Neuronal stem cell (in vitro differentiated cells): ENCODE measurements at regions not wholly inside any gene's neighbourhood (a gene's known extent, or its start where the extent isn't known, plus 50 kb on each side); places are given as distances from the start of the nearest gene placed in this dataset.

Experiments
- DNase-seq: peaks from one replicate; pipeline ENCODE4 v3.0.0-alpha.2; 2013; ENCODE audit warnings: low spot score
- H2AFZ ChIP-seq: one replicate; pipeline ENCODE4 v1.6.1; 2013; ENCODE audit warnings: mild to moderate bottlenecking, low read length, inconsistent platforms
- H2AK5ac ChIP-seq: 2 replicates; pipeline ENCODE4 v1.6.1; 2013; ENCODE audit warnings: low read depth, mild to moderate bottlenecking, inconsistent platforms, low read length, moderate library complexity, mixed read lengths
- H2BK120ac ChIP-seq: 2 replicates; pipeline ENCODE4 v1.6.1; 2013; ENCODE audit warnings: low read depth, mild to moderate bottlenecking, inconsistent platforms, low read length, moderate library complexity, mixed read lengths
- H2BK12ac ChIP-seq: one replicate; pipeline ENCODE4 v1.6.1; 2013; ENCODE audit warnings: low read length, inconsistent platforms
- H2BK15ac ChIP-seq: 2 replicates; pipeline ENCODE4 v1.6.1; 2013; ENCODE audit warnings: mild to moderate bottlenecking, low read length, inconsistent platforms, mixed read lengths
- H2BK5ac ChIP-seq: one replicate; pipeline ENCODE4 v1.6.1; 2013; ENCODE audit warnings: inconsistent platforms, mild to moderate bottlenecking, low read length, moderate library complexity
- H3K14ac ChIP-seq: one replicate; pipeline ENCODE4 v1.6.1; 2013; ENCODE audit warnings: low read length, inconsistent platforms
- H3K18ac ChIP-seq: 2 replicates; pipeline ENCODE4 v1.6.1; 2013; ENCODE audit warnings: low read length, inconsistent platforms
- H3K23ac ChIP-seq: 2 replicates; pipeline ENCODE4 v1.6.1; 2013; ENCODE audit warnings: low read depth, mild to moderate bottlenecking, mixed read lengths, low read length, inconsistent platforms; ENCODE audit not compliant: poor library complexity
- H3K27ac ChIP-seq: replicated peaks from 3 replicates; pipeline ENCODE4 v1.5.1; 2013; ENCODE audit warnings: low read length, inconsistent platforms
- H3K27me3 ChIP-seq, 3 experiments: 2 replicates each; pipeline ENCODE4 v1.6.1; 2013; ENCODE audit warnings: low read length in 3 of 3, mild to moderate bottlenecking in 2 of 3, inconsistent platforms in 1 of 3, low read depth in 1 of 3, mixed read lengths in 1 of 3, moderate library complexity in 1 of 3; ENCODE audit not compliant: control insufficient read depth in 3 of 3, insufficient read depth in 3 of 3
- H3K36me3 ChIP-seq, 2 donors: replicated peaks in 1 of 2; 2 replicates each; pipeline ENCODE4 v1.6.1; 2013; ENCODE audit warnings: low read length in 2 of 2; ENCODE audit not compliant: control insufficient read depth in 2 of 2, insufficient read depth in 2 of 2
- H3K4ac ChIP-seq: 2 replicates; pipeline ENCODE4 v1.6.1; 2013; ENCODE audit warnings: inconsistent platforms, mild to moderate bottlenecking, low read length, moderate library complexity
- H3K4me1 ChIP-seq, 2 donors: 1 replicate in 1 of 2; 2 replicates in 1 of 2; pipeline ENCODE4 v1.6.1; 2013; ENCODE audit warnings: low read length in 2 of 2, low read depth in 1 of 2; ENCODE audit not compliant: control insufficient read depth in 2 of 2, insufficient read depth in 1 of 2
- H3K4me2 ChIP-seq: one replicate; pipeline ENCODE4 v1.6.1; 2013; ENCODE audit warnings: mild to moderate bottlenecking, low read length, inconsistent platforms; ENCODE audit not compliant: insufficient read depth, poor library complexity, severe bottlenecking
- H3K4me3 ChIP-seq, 2 donors: 2 replicates each; pipeline ENCODE4 v1.5.1; 2013; ENCODE audit warnings: low read length in 2 of 2, mild to moderate bottlenecking in 2 of 2, inconsistent platforms in 1 of 2, moderate library complexity in 1 of 2
- H3K79me1 ChIP-seq: one replicate; pipeline ENCODE4 v1.6.1; 2013; ENCODE audit warnings: low read depth, mild to moderate bottlenecking, inconsistent platforms, low read length, moderate library complexity
- H3K9ac ChIP-seq: one replicate; pipeline ENCODE4 v1.6.1; 2013; ENCODE audit warnings: mild to moderate bottlenecking, low read depth, low read length, inconsistent platforms; ENCODE audit not compliant: poor library complexity
- H3K9me3 ChIP-seq, 2 donors: replicated peaks in 1 of 2; 2 replicates each; pipeline versions ENCODE3 to v1.6.1; 2013; ENCODE audit warnings: low read length in 2 of 2, mild to moderate bottlenecking in 2 of 2, inconsistent platforms in 1 of 2, low read depth in 1 of 2, mixed read lengths in 1 of 2, moderate library complexity in 1 of 2; ENCODE audit not compliant: control insufficient read depth in 2 of 2, insufficient read depth in 1 of 2
- H4K8ac ChIP-seq: one replicate; pipeline ENCODE4 v1.6.1; 2013; ENCODE audit warnings: low read depth, mild to moderate bottlenecking, inconsistent platforms, low read length, moderate library complexity
- H4K91ac ChIP-seq: one replicate; pipeline ENCODE4 v1.6.1; 2013; ENCODE audit warnings: low read length, low read depth, mild to moderate bottlenecking, inconsistent platforms; ENCODE audit not compliant: poor library complexity
- WGBS, 2 donors: extraction: QIAGEN DNeasy Blood & Tissue Kit; methylation state at CpG; one replicate each; pipeline ENCODE4 v1.1.7; 2013; ENCODE audit warnings: missing lambda C conversion rate in 2 of 2, mixed read lengths in 1 of 2; ENCODE audit not compliant: insufficient read length in 2 of 2, insufficient replicate concordance in 1 of 2; ENCODE audit errors: extremely low coverage in 2 of 2; 5-methylcytosine and 5-hydroxymethylcytosine counted together

DNA sequence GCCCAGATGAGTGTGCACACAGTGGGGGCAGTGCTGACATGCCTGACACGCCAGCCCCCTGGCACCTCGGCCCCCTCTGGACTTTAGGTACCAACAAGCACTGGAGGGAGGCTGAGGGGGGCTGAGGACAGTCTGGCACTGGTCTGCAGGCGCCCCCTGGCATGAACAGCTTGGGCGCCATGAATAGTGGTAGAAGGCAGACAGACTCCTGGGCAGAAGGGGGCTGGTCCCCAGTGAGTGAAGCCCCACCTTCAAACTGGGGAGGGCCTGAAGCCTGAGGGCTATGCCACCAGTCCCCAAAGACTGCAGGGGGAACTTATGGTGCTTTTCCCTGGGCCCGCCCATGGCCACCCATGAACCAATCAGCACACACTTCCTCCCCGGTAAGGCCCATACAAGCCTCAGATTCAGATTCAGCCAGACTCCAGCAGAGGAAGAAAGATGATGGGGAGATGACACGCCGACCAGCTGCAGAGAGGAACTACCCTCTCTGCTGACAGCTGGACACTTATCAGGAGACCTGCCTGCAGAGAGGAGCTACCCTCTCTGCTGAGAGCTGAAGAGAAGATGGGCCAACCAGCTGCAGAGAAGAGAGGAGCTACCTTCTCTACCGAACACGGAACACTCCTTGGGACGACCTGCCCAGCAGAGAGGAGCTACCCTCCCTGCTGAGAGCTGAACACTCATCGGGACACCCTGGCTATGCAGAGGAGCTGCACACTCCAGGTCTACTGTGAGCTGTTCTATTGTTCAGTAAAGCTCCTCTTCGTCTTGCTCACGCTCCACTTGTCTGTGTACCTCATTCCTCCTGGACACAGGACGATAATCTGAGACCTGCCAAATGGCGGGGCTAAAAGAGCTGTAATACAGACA lies 324.5 kb downstream of the PCNX1 start:
- Histone ChIP-seq H3K14ac (no peak overlapping the region), H4K8ac (no peak overlapping the region), H2BK5ac (no peak overlapping the region), H2AK5ac (peak overlapping the region; percentile 91), H3K9ac (no peak overlapping the region), H3K23ac (no peak overlapping the region), H3K18ac (peak overlapping the region; percentile 61), H4K91ac (peak overlapping the region; percentile 82), H2BK120ac (peak overlapping the region; percentile 11), H3K4ac (no peak overlapping the region), H3K9me3 (no peaks in the 10 kb centered on the region), H2BK12ac (peak overlapping the region; percentile 96), H3K27ac (no peak overlapping the region), H3K4me1 (peaks cover 0 to 6% of the 10 kb centered on the region in 2 donors), H3K27me3 (no peaks in the 10 kb centered on the region), H3K79me1 (no peaks in the 10 kb centered on the region), H2AFZ (peak overlapping the region; percentile 2), H3K4me2 (no peak overlapping the region), H3K36me3 (no peaks in the 10 kb centered on the region), H2BK15ac (peak overlapping the region; percentile 82), H3K4me3 (no peak overlapping the region)
- WGBS, 2 donors: no CpG with 5 or more reads among the region's 16 CpGs
- DNase-seq: no peak

DNA sequence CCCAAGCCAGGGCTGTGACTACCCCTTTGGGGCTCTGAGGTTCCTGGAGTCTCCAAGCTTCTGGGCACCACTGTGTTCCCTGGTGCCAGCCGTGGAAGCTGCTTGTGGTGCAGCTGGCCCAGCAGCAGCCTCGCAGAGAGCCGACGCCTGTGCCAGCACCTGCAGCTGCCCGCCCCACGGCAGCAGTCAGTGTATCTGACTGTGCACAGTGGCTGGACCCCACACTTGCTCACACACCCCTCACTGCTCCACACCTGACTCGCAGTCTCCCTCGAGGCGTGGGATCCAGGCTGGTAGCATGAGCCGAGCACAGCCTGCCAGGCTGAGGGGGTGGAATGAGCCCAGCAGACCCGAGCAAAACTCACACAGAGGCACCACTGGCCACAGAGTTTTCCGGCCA lies 325.2 kb downstream of the PCNX1 start:
- Histone ChIP-seq H3K4ac (peak overlapping the region; percentile 60), H3K9me3 (no peaks in the 10 kb centered on the region), H2AFZ (peak overlapping the region; percentile 2), H3K79me1 (no peaks in the 10 kb centered on the region), H2BK5ac (no peak overlapping the region), H3K23ac (peak overlapping the region; percentile 65), H4K8ac (no peak overlapping the region), H3K27ac (no peak overlapping the region), H3K27me3 (no peaks in the 10 kb centered on the region), H3K18ac (peak overlapping the region; percentile 86), H3K14ac (no peak overlapping the region), H2BK15ac (no peak overlapping the region), H2BK12ac (peak overlapping the region; percentile 91), H3K4me2 (no peak overlapping the region), H3K4me3 (no peak overlapping the region), H3K4me1 (peaks cover 0 to 6% of the 10 kb centered on the region in 2 donors), H2BK120ac (no peak overlapping the region), H3K9ac (no peak overlapping the region), H2AK5ac (peak overlapping the region; percentile 66), H4K91ac (peak overlapping the region; percentile 73), H3K36me3 (no peaks in the 10 kb centered on the region)
- no peak for DNase-seq
- WGBS, 2 donors: no CpG with 5 or more reads among the region's 12 CpGs

DNA sequence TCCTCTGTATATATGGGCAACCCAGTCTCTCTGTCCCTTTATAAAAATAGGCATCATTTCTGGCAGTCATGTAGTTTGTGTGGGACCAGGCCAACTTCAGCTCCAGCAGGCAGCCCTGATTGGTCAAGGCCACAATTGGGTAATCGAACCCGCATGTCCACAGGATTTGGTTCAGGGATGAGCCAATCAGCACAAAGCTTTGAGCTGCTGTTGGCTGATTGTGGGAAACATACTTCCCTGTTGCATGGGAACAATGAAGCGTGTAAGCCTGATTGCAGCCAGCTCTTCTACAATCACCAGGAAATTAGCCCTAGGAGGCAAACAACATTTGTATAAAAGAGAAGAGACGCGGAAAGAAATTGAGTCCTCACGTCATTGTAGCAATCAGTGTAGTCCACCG lies 328.6 kb downstream of the PCNX1 start:
- H3K4me2 ChIP-seq: no peak overlapping the region
- no CpG with 5 or more reads among the region's 7 CpGs for WGBS, 2 donors
- no peak overlapping the region for H4K91ac ChIP-seq
- H3K27me3 ChIP-seq: no peaks in the 10 kb centered on the region
- no peak overlapping the region for H3K9ac ChIP-seq
- no peak overlapping the region for H2AK5ac ChIP-seq
- no peak overlapping the region for H3K14ac ChIP-seq
- no peak overlapping the region for H2BK120ac ChIP-seq
- H2BK12ac ChIP-seq: no peak overlapping the region
- peak overlapping the region; percentile 82 for H2AFZ ChIP-seq
- peak overlapping the region in 1 of 2 donors; percentile 5 for H3K4me3 ChIP-seq
- no peak overlapping the region for H3K23ac ChIP-seq
- peak overlapping the region; percentile 33 for H3K27ac ChIP-seq
- H3K9me3 ChIP-seq: no peaks in the 10 kb centered on the region
- no peaks in the 10 kb centered on the region for H3K36me3 ChIP-seq
- DNase-seq: peak; percentile 44
- H3K4ac ChIP-seq: no peak overlapping the region
- H2BK15ac ChIP-seq: no peak overlapping the region
- H3K18ac ChIP-seq: no peak overlapping the region
- H3K4me1 ChIP-seq: peaks cover 0 to 3% of the 10 kb centered on the region in 2 donors
- no peak overlapping the region for H2BK5ac ChIP-seq
- no peak overlapping the region for H4K8ac ChIP-seq
- no peaks in the 10 kb centered on the region for H3K79me1 ChIP-seq

DNA sequence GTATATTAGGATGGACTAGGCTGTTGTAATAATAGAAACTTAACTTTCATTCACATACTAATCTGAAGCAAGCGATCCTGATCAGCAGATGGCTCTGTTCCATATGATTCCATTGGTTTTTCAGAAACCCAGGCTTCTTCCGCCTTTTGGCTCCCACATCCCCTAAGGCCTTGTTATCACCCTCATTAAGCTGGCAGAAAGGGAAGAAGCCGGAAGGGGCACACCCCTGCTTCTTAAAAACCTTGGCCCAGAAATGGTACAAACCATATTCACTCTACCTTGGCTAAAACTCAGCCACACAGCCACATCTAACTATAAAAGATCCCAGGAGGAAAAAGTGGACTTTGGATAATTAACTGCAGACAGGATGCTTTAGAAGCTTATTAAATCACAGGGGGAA lies 329.2 kb downstream of the PCNX1 start:
- WGBS, 2 donors: no CpG with 5 or more reads among the region's 3 CpGs
- DNase-seq: no peak
- Histone ChIP-seq H3K9ac (no peak overlapping the region), H2BK12ac (no peak overlapping the region), H2AK5ac (no peak overlapping the region), H3K9me3 (no peaks in the 10 kb centered on the region), H3K4me3 (no peak overlapping the region), H4K8ac (no peak overlapping the region), H4K91ac (no peak overlapping the region), H2BK5ac (no peak overlapping the region), H3K27me3 (no peaks in the 10 kb centered on the region), H3K18ac (no peak overlapping the region), H3K14ac (no peak overlapping the region), H3K36me3 (no peaks in the 10 kb centered on the region), H2AFZ (peak overlapping the region; percentile 82), H3K4ac (no peak overlapping the region), H2BK15ac (no peak overlapping the region), H2BK120ac (no peak overlapping the region), H3K4me2 (no peak overlapping the region), H3K27ac (no peak overlapping the region), H3K4me1 (peaks cover 0 to 3% of the 10 kb centered on the region in 2 donors), H3K23ac (no peak overlapping the region), H3K79me1 (no peaks in the 10 kb centered on the region)
